ENCODE measurements at regions not wholly inside any gene's neighbourhood (a gene's known extent, or its start where the extent isn't known, plus 50 kb on each side); places are given as distances from the start of the nearest gene placed in this dataset.

- TF ChIP-seq FOXK2 (IDR thresholded peaks at IDR 0.05) = no peak
- TF ChIP-seq CTBP1 (IDR thresholded peaks at IDR 0.05; ENCODE audit: borderline replicate concordance) = no peak
- TF ChIP-seq FOXM1 (IDR thresholded peaks at IDR 0.05; ENCODE audit: borderline replicate concordance) = no peak
- no peak for TF ChIP-seq HDGF (IDR thresholded peaks at IDR 0.05; ENCODE audit: borderline replicate concordance)
- no peak for TF ChIP-seq SP1 (IDR thresholded peaks at IDR 0.05)
- POLR2A ChIA-PET = no interaction called here
- CTCF ChIA-PET = interaction anchor here (0.6 kb wide), 1 partner anchor 14 kb away, joined by 3 read pairs; no protein-coding TSS in a partner anchor
- no peak for DNase-seq (ENCODE audit: extremely low spot score)
These were observed 194.3 kb upstream of the CAMK1G start for GRCh38 chr1:209389258-209389657.

GRCh38 chr1:209389975-209390374, 193.5 kb upstream of the CAMK1G start:
- DNase-seq (ENCODE audit: extremely low spot score) = no peak
- ChIA-PET CTCF (interaction anchor here (0.6 kb wide), 2 partner anchors 15 to 356 kb away, joined by 3 read pairs; no protein-coding TSS in a partner anchor), POLR2A (no interaction called here)
- TF ChIP-seq BHLHE40 (IDR thresholded peaks at IDR 0.05; ENCODE audit: borderline replicate concordance) = no peak
- no peak for TF ChIP-seq TARDBP (IDR thresholded peaks at IDR 0.05)
- no peak for TF ChIP-seq FOXA1 (IDR thresholded peaks at IDR 0.05)
- TF ChIP-seq HDGF (IDR thresholded peaks at IDR 0.05; ENCODE audit: borderline replicate concordance) = no peak
- no peak for TF ChIP-seq NFRKB (IDR thresholded peaks at IDR 0.05)
- TF ChIP-seq L3MBTL2 (conservative IDR thresholded peaks at IDR 0.05) = no peak
- no peak for TF ChIP-seq SUZ12 (IDR thresholded peaks at IDR 0.05)

DNA sequence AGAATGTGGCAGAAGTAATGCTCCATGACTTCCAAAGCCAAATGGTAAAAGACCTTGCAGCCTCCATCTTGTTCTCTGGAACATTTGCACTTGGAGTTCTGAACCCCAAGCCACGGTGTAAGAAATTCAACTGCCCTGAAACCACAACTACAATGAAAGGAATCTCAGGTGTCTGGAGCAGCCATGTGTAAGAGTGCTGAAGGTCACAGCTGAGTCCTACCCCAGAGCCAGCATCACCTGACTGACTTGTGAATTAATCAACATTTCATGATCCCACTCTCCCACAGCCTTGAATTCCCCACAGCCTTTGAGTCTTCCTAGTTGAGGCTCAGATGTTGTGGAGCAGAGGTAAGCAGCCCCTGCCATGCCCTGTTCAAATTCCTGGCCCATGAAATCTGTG, 192.8 kb upstream of the CAMK1G start:
- TF ChIP-seq BHLHE40 (IDR thresholded peaks at IDR 0.05; ENCODE audit: borderline replicate concordance) (no peak), FOXM1 (IDR thresholded peaks at IDR 0.05; ENCODE audit: borderline replicate concordance) (no peak), LEF1 (IDR thresholded peaks at IDR 0.05; ENCODE audit: borderline replicate concordance) (no peak), FOXA1 (IDR thresholded peaks at IDR 0.05) (no peak)
- ChIA-PET POLR2A (no interaction called here), CTCF (interaction anchor here (0.6 kb wide), 1 partner anchor 355 kb away, joined by 3 read pairs; no protein-coding TSS in a partner anchor)
- no peak for DNase-seq (ENCODE audit: extremely low spot score)

DNA sequence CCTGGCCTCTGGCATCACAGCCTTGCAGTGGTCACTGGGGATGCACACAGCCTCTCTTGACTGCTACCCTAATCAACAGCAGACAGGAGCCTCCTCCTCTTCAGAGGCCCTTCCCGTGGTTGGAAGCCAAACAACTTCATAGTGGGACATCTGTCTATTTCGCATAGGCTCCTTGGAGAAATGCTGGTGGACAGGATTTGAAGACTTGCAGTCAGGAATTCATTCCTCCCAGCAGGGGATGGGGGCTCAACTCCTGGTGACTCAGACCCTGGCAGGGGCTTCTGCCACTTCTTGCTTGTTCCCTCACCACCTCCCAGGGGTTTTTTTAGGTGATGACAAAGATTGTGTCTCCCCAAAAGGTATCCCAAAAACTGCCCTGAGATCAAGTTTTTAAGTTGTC, 191.7 kb upstream of the CAMK1G start:
- POLR2A ChIA-PET = no interaction called here
- no peak for DNase-seq (ENCODE audit: extremely low spot score)
- CTCF ChIA-PET = no interaction called here
- no peak for TF ChIP-seq PKNOX1 (IDR thresholded peaks at IDR 0.05)
- TF ChIP-seq FOXA1 (IDR thresholded peaks at IDR 0.05) = no peak
- no peak for TF ChIP-seq ZNF384 (IDR thresholded peaks at IDR 0.05)
- no peak for TF ChIP-seq L3MBTL2 (conservative IDR thresholded peaks at IDR 0.05)
- no peak for TF ChIP-seq BHLHE40 (IDR thresholded peaks at IDR 0.05; ENCODE audit: borderline replicate concordance)
- no peak for TF ChIP-seq ELF4 (IDR thresholded peaks at IDR 0.05)
- TF ChIP-seq SUZ12 (IDR thresholded peaks at IDR 0.05) = no peak
- TF ChIP-seq LEF1 (IDR thresholded peaks at IDR 0.05; ENCODE audit: borderline replicate concordance) = no peak

DNA sequence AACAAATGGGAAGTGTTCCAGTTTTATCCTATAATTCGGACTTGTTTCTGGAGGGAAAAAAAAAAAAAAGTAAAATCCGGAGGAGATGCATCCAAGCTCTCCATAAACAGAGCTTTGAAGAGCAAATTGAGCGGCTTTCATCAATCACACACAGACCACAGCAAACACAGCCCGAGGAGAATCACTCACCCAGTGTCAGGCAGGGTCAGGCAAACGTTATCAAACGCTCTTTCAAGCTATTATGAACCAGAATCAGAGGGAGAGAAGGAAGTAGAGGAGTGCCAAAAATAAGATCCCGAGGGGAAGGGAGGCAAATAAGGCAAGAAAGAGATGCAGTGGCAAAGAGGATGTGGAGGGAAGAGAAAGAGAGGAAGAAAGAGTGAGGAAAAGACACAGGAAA, 188.3 kb upstream of the CAMK1G start:
- ChIA-PET CTCF (no interaction called here), POLR2A (no interaction called here)
- DNase-seq (ENCODE audit: extremely low spot score) = no peak
- no peak for TF ChIP-seq FOXA1 (IDR thresholded peaks at IDR 0.05)
- TF ChIP-seq ELF4 (IDR thresholded peaks at IDR 0.05) = no peak
- TF ChIP-seq LEF1 (IDR thresholded peaks at IDR 0.05; ENCODE audit: borderline replicate concordance) = no peak
- TF ChIP-seq L3MBTL2 (conservative IDR thresholded peaks at IDR 0.05) = no peak
- no peak for TF ChIP-seq SP1 (IDR thresholded peaks at IDR 0.05)
- no peak for TF ChIP-seq FOXK2 (IDR thresholded peaks at IDR 0.05)
- no peak for TF ChIP-seq BHLHE40 (IDR thresholded peaks at IDR 0.05; ENCODE audit: borderline replicate concordance)
- TF ChIP-seq FOXM1 (IDR thresholded peaks at IDR 0.05; ENCODE audit: borderline replicate concordance) = no peak
- TF ChIP-seq TARDBP (IDR thresholded peaks at IDR 0.05) = no peak
- TF ChIP-seq ZNF384 (IDR thresholded peaks at IDR 0.05) = no peak
- TF ChIP-seq CTBP1 (IDR thresholded peaks at IDR 0.05; ENCODE audit: borderline replicate concordance) = no peak
- TF ChIP-seq SUZ12 (IDR thresholded peaks at IDR 0.05) = no peak
- TF ChIP-seq PKNOX1 (IDR thresholded peaks at IDR 0.05) = no peak
- no peak for TF ChIP-seq ARNT (IDR thresholded peaks at IDR 0.05)
- no peak for TF ChIP-seq NFRKB (IDR thresholded peaks at IDR 0.05)

DNA sequence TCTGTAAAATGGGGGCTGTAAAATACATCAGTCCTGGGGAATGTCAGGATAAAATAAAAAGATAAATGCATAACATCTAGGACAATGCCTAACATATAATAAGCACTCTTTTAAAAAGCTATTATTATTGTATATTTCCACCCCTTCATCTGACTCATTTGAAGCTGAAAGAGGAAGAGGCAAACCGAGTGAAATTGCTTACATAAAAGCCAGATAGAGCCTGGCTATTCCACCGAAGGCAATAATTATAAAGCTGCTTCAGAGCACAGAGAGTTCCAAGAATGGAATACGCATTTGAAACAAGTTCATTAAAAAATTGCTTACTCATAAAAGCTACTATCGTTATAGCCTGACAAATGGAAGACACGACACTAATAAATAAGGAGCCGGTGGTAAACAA, 186.1 kb upstream of the CAMK1G start:
- DNase-seq (ENCODE audit: extremely low spot score) = no peak
- ChIA-PET POLR2A (interaction anchor here (1.4 kb wide), 1 partner anchor 13 kb away, joined by 3 read pairs; no protein-coding TSS in a partner anchor), CTCF (no interaction called here)
- no peak for TF ChIP-seq ELF4 (IDR thresholded peaks at IDR 0.05)
- TF ChIP-seq BHLHE40 (IDR thresholded peaks at IDR 0.05; ENCODE audit: borderline replicate concordance) = no peak
- TF ChIP-seq LEF1 (IDR thresholded peaks at IDR 0.05; ENCODE audit: borderline replicate concordance) = no peak
- no peak for TF ChIP-seq FOXM1 (IDR thresholded peaks at IDR 0.05; ENCODE audit: borderline replicate concordance)
- TF ChIP-seq ZNF384 (IDR thresholded peaks at IDR 0.05) = no peak
- no peak for TF ChIP-seq CTBP1 (IDR thresholded peaks at IDR 0.05; ENCODE audit: borderline replicate concordance)
- TF ChIP-seq FOXA1 (IDR thresholded peaks at IDR 0.05) = no peak

DNA sequence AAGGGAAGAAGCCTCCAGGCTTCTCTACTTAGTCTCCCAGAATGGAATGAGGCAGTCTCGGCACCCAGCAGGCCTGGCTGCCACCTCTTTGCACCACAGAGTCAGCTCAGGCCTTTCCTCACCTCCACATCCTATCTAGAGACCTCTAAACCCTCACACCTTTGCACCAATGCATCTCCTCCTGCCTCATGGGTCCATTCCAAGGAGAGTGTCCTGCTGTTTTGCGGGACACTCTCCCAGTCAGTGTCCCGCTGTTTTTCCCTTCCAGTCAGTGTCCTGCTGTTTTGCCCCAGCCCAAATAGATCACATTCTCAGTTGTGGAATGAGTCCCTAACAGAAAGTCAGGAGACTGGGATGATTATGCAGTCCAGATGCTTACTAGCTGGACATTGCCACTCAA, 185.6 kb upstream of the CAMK1G start:
- no peak for DNase-seq (ENCODE audit: extremely low spot score)
- ChIA-PET CTCF (no interaction called here), POLR2A (interaction anchor here (1.4 kb wide), 1 partner anchor 14 kb away, joined by 3 read pairs; no protein-coding TSS in a partner anchor)
- TF ChIP-seq LEF1 (IDR thresholded peaks at IDR 0.05; ENCODE audit: borderline replicate concordance) (no peak), NFRKB (IDR thresholded peaks at IDR 0.05) (no peak), ELF4 (IDR thresholded peaks at IDR 0.05) (no peak), SP1 (IDR thresholded peaks at IDR 0.05) (no peak), ARNT (IDR thresholded peaks at IDR 0.05) (no peak), L3MBTL2 (conservative IDR thresholded peaks at IDR 0.05) (no peak), ZNF384 (IDR thresholded peaks at IDR 0.05) (no peak), FOXA1 (IDR thresholded peaks at IDR 0.05) (no peak), PKNOX1 (IDR thresholded peaks at IDR 0.05) (no peak), TARDBP (IDR thresholded peaks at IDR 0.05) (no peak), SUZ12 (IDR thresholded peaks at IDR 0.05) (no peak), BHLHE40 (IDR thresholded peaks at IDR 0.05; ENCODE audit: borderline replicate concordance) (no peak), CTBP1 (IDR thresholded peaks at IDR 0.05; ENCODE audit: borderline replicate concordance) (no peak), FOXM1 (IDR thresholded peaks at IDR 0.05; ENCODE audit: borderline replicate concordance) (no peak), FOXK2 (IDR thresholded peaks at IDR 0.05) (no peak), HDGF (IDR thresholded peaks at IDR 0.05; ENCODE audit: borderline replicate concordance) (no peak)
